CD4-positive, alpha-beta T cell (primary cell): ENCODE measurements at regions not wholly inside any gene's neighbourhood (a gene's known extent, or its start where the extent isn't known, plus 50 kb on each side); places are given as distances from the start of the nearest gene placed in this dataset.

Source experiments
- ATAC-seq: fragments of 200-7000 bp; cut with Tn5 transposase; one replicate; pipeline ENCODE4 v1.10.0; 2022; ENCODE audit warnings: mild to moderate bottlenecking; ENCODE audit not compliant: poor library complexity
- CTCF ChIA-PET: fragments of 350-600 bp; sonication (Branson Sonifier 250); formaldehyde crosslinking; loops from one replicate; lab custom pipeline; 2021; ENCODE audit warnings: antibody characterized with exemption, inconsistent platforms; lab: Charles Lee
- POLR2A ChIA-PET: fragments of 350-600 bp; sonication (Branson Sonifier 250); formaldehyde crosslinking; loops from one replicate; lab custom pipeline; 2021; ENCODE audit warnings: antibody characterized with exemption, inconsistent platforms; lab: Charles Lee
- DNase-seq, 14 experiments: peaks; one replicate each; pipeline ENCODE4 v3.0.0-alpha.2; 2013 to 2020; ENCODE audit warnings: mixed read lengths in 2 of 14
- H3K27ac ChIP-seq, 2 donors: one replicate each; pipeline versions ENCODE4 v1.5.1 to v1.7.0; 2013; ENCODE audit warnings: low read length in 2 of 2, low read depth in 1 of 2, mild to moderate bottlenecking in 1 of 2
- H3K27me3 ChIP-seq, 2 experiments: 1 replicate in 1 of 2; 2 replicates in 1 of 2; pipeline versions ENCODE4 v1.6.1 to v1.7.0; 2013; ENCODE audit warnings: low read length in 2 of 2, control low read depth in 1 of 2, mild to moderate bottlenecking in 1 of 2, moderate library complexity in 1 of 2; ENCODE audit not compliant: insufficient read depth in 2 of 2, control insufficient read depth in 1 of 2
- H3K36me3 ChIP-seq: one replicate; pipeline ENCODE4 v1.6.1; 2013; ENCODE audit warnings: low read length, control low read depth; ENCODE audit not compliant: insufficient read depth
- H3K4me1 ChIP-seq: one replicate; pipeline ENCODE4 v1.6.1; 2013; ENCODE audit warnings: low read length, control low read depth; ENCODE audit not compliant: insufficient read depth
- H3K4me3 ChIP-seq: one replicate; pipeline ENCODE4 v1.5.1; 2013; ENCODE audit warnings: mild to moderate bottlenecking, low read length, moderate library complexity
- H3K9me3 ChIP-seq, 2 experiments: 1 replicate in 1 of 2; 2 replicates in 1 of 2; pipeline versions ENCODE4 v1.6.1 to v1.7.0; 2013; ENCODE audit warnings: low read length in 2 of 2, mild to moderate bottlenecking in 2 of 2, control low read depth in 1 of 2, moderate library complexity in 1 of 2; ENCODE audit not compliant: control insufficient read depth in 1 of 2, insufficient read depth in 1 of 2
- H3K27ac Mint-ChIP-seq: one replicate; pipeline ENCODE4 v1.8.0; 2020; ENCODE audit warnings: mixed read lengths
- H3K27me3 Mint-ChIP-seq: one replicate; pipeline ENCODE4 v1.8.0; 2021; ENCODE audit warnings: mixed read lengths
- H3K36me3 Mint-ChIP-seq: one replicate; pipeline ENCODE4 v1.8.0; 2021; ENCODE audit warnings: low read depth, mixed read lengths
- H3K4me1 Mint-ChIP-seq: one replicate; pipeline ENCODE4 v1.8.0; 2021; ENCODE audit warnings: low read depth, mixed read lengths
- H3K4me3 Mint-ChIP-seq: one replicate; pipeline ENCODE4 v1.8.0; 2020; ENCODE audit warnings: mild to moderate bottlenecking, mixed read lengths
- H3K9me3 Mint-ChIP-seq: one replicate; pipeline ENCODE4 v1.8.0; 2020; ENCODE audit warnings: mixed read lengths
- intact Hi-C, 2 experiments: fragments of 100-400 bp; cut with DNase I in 1 of 2; cut with micrococcal nuclease in 1 of 2; formaldehyde crosslinking; loops; one replicate each; pipeline versions ENCODE4 v1.15.1 to v1.9.0; 2023 to 2025; cut with DNase I, micrococcal nuclease
- TF ChIP-seq, protein P1 (sequence below): fragments of 200-600 bp; IDR thresholded peaks from one replicate; pipeline ENCODE4 v1.8.0; 2022; ENCODE audit warnings: antibody characterized with exemption, mild to moderate bottlenecking

DNA sequence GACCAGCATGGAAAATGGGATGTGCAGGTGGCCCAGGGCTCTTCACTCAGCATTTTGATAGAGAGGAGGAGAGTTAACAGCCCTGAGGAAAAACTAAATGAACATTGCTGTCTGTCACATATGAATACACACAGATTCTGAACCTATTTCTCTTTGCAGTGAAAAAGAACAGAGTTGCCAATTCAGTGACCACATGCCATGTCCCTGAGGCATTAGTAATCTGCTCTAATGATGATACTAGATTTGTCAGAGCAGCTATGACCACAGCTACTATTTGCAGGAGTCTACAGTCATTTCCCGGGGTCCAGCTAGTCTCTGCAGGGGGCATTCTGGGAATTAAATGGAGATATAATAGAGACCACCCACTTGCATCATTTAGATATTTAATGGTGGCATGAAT is 267.6 kb downstream of the TMX3 start:
- no peak for DNase-seq
- intact Hi-C loops, result no loop called here
- Mint-ChIP-seq H3K36me3 (no peaks in the 10 kb centered on the region), H3K4me3 (no peak overlapping the region), H3K27ac (no peak overlapping the region), H3K27me3 (no peaks in the 10 kb centered on the region), H3K4me1 (no peaks in the 10 kb centered on the region), H3K9me3 (no peaks in the 10 kb centered on the region)
- TF ChIP-seq, protein P1, sequence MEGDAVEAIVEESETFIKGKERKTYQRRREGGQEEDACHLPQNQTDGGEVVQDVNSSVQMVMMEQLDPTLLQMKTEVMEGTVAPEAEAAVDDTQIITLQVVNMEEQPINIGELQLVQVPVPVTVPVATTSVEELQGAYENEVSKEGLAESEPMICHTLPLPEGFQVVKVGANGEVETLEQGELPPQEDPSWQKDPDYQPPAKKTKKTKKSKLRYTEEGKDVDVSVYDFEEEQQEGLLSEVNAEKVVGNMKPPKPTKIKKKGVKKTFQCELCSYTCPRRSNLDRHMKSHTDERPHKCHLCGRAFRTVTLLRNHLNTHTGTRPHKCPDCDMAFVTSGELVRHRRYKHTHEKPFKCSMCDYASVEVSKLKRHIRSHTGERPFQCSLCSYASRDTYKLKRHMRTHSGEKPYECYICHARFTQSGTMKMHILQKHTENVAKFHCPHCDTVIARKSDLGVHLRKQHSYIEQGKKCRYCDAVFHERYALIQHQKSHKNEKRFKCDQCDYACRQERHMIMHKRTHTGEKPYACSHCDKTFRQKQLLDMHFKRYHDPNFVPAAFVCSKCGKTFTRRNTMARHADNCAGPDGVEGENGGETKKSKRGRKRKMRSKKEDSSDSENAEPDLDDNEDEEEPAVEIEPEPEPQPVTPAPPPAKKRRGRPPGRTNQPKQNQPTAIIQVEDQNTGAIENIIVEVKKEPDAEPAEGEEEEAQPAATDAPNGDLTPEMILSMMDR, result no peak
- Histone ChIP-seq H3K9me3 (no peaks in the 10 kb centered on the region), H3K4me3 (no peak overlapping the region), H3K27me3 (no peaks in the 10 kb centered on the region), H3K27ac (no peak overlapping the region), H3K36me3 (no peaks in the 10 kb centered on the region), H3K4me1 (no peaks in the 10 kb centered on the region)
- ATAC-seq, result no peak
- ChIA-PET CTCF (no interaction called here), POLR2A (no interaction called here)

DNA sequence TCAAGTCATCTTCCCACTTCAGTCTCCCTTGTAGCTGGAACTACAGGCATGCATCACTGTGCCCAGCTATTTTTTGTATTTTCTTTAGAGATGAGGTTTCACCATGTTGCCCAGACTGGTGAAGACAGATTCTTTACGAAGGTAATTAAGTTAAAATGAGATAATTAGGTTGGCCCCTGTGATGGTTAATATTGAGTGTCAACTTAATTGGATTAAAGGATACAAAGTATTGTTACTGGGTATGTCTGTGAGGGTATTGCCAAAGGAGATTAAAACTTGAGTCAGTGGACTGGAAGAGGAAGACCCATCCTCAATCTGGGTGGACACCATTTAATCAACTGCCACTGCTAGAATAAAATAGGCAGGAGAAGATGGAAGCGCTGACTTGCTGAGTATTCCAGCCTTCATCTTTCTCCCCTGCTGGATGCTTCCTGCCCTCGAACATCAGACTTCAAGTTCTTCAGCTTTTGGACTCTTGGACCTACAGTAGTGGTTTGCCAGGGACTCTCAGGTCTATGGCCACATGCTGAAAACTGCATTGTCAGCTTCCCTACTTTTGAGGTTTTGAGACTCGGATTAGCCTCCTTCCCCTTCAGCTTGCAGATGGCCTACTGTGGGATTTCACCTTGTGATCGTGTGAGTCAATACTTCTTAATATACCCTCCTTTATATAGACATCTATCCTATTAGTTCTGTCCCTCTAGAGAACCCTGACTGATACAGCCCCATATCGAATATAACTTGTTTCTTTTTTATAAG is 269.1 kb downstream of the TMX3 start:
- Histone ChIP-seq H3K27ac (no peak overlapping the region), H3K4me3 (no peak overlapping the region), H3K27me3 (no peaks in the 10 kb centered on the region), H3K4me1 (no peaks in the 10 kb centered on the region), H3K9me3 (no peaks in the 10 kb centered on the region), H3K36me3 (no peaks in the 10 kb centered on the region)
- ChIA-PET CTCF (no interaction called here), POLR2A (no interaction called here)
- Mint-ChIP-seq H3K4me1 (no peaks in the 10 kb centered on the region), H3K27ac (no peak overlapping the region), H3K4me3 (no peak overlapping the region), H3K27me3 (no peaks in the 10 kb centered on the region), H3K36me3 (no peaks in the 10 kb centered on the region), H3K9me3 (no peaks in the 10 kb centered on the region)
- no peak for DNase-seq
- TF ChIP-seq, protein P1, result no peak
- intact Hi-C loops, result no loop called here
- no peak for ATAC-seq

DNA sequence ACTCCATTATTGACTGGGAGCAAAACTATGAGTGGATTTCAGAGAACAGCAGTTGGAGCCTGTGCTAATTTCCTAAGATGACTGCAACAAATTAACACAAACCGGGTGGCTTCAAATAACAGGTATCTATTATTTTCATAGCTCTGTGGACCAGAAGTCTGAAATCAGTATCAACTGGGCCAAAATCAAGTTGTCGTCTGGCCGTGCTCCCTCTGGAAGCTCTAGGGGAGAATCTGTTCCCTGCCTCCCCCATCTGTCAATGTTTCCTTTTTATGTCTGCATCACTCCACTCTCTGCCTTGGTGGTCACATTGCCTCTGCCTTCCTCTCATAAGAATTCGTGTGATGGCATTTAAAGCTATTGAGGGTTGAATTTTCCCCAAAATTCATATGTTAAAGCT is 269.8 kb downstream of the TMX3 start:
- CTCF ChIA-PET, result no interaction called here
- Mint-ChIP-seq H3K36me3 (no peaks in the 10 kb centered on the region), H3K4me3 (no peak overlapping the region), H3K27me3 (no peaks in the 10 kb centered on the region), H3K27ac (no peak overlapping the region), H3K4me1 (no peaks in the 10 kb centered on the region), H3K9me3 (no peaks in the 10 kb centered on the region)
- ATAC-seq (no peak), DNase-seq (no peak)
- Histone ChIP-seq H3K27me3 (no peaks in the 10 kb centered on the region), H3K36me3 (no peaks in the 10 kb centered on the region), H3K9me3 (no peaks in the 10 kb centered on the region), H3K4me3 (no peak overlapping the region), H3K27ac (no peak overlapping the region), H3K4me1 (no peaks in the 10 kb centered on the region)
- intact Hi-C loops, result no loop called here
- TF ChIP-seq, protein P1, result no peak
- POLR2A ChIA-PET, result no interaction called here
